HFF-Myc (cell line): ENCODE measurements at regions not wholly inside any gene's neighbourhood (a gene's known extent, or its start where the extent isn't known, plus 50 kb on each side); places are given as distances from the start of the nearest gene placed in this dataset.

ENCODE experiments used
- DNase-seq: peaks from one replicate; pipeline ENCODE4 v3.0.0-alpha.2; 2011; ENCODE audit warnings: low read depth; ENCODE audit errors: extremely low read depth
- H3K4me3 ChIP-seq: replicated peaks from 2 replicates; pipeline ENCODE4 v1.5.1; 2011; ENCODE audit warnings: low read depth, mild to moderate bottlenecking, control low read depth, low read length
- CTCF ChIP-seq: IDR thresholded peaks from 2 replicates; pipeline ENCODE4 v1.5.1; 2012; ENCODE audit warnings: mild to moderate bottlenecking, low read depth, low read length, control low read depth; ENCODE audit errors: missing control alignments

DNA sequence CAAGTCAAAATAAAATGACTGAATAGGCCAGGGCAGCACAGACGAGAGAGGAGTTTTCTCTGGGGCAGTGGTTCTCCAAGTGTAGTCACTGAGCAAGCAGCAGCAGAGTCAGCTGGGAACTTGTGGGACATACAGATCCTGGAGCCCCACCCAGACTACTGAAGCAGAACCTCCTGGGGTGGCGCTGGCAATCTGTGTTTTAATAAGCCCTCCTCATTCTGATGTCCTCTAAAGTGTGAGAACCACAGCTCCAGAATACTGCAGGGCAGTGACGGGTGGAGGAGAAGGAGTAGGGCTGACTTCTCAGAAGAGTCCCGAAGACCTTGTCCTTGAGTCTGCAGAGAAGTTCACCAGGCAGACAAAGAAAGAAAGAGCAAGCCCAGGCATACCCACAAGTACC lies 251.3 kb upstream of the HES1 start:
- no peak for TF ChIP-seq CTCF
- no peak overlapping the region for H3K4me3 ChIP-seq
- DNase-seq, result no peak

- no peak overlapping the region for H3K4me3 ChIP-seq
- DNase-seq, result no peak
These were observed 250.1 kb upstream of the HES1 start for GRCh38 chr3:193885832-193886231.

DNA sequence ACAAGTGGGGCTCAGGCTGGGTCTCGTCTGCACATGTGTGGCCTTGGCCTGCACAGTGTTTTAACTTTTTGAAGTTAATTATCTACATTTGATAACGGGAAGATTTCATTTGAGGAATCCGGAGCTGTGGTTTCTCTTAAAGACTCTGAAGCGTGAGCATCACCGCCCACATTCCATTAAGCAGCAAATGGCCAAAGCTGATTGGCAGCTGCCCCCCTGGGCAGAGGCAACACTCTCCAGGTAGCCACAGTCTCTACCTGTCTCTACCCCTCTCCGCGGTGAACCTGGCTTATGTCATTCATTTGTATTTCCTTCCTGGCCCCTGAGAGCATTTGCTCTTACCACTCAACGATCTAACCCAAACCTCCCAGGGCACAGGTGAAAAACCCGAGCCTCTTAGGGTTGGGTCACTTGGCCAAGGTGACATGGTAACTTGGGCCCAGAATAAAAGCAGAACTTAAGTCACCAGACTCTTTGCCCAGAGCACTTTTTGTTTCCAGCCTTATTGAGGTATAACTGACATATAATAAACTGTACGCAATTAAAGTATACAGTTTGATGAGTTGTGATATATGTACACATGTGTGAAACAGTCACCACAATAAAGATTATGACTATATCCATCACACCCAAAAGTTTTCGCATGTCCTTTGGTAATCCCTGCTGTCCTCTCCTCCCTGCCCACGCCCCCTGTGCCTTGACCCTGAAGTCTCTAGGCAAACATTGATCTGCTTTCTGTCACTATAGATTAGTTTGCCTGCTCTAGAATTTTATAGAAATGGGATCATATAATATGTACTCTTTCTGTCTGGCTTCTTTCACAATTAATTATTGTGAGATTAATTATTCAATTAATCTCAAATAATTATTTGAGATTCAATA lies 245.7 kb upstream of the HES1 start:
- TF ChIP-seq CTCF, result no peak
- DNase-seq, result no peak
- H3K4me3 ChIP-seq, result no peak overlapping the region

More at GRCh38 chr3:193885832-193886231, 250.1 kb upstream of the HES1 start:
- TF ChIP-seq CTCF, result no peak

GRCh38 chr3:193894121-193894863 lies 241.7 kb upstream of the HES1 start:
- no peak for DNase-seq
- H3K4me3 ChIP-seq, result no peak overlapping the region
- no peak for TF ChIP-seq CTCF

- DNase-seq, result no peak
- TF ChIP-seq CTCF, result no peak
- H3K4me3 ChIP-seq, result no peak overlapping the region
These were observed 240.5 kb upstream of the HES1 start for GRCh38 chr3:193895409-193895808.

- no peak for TF ChIP-seq CTCF
- H3K4me3 ChIP-seq, result no peak overlapping the region
- DNase-seq, result no peak
These were observed 239.5 kb upstream of the HES1 start for GRCh38 chr3:193896419-193896818.
